NOMO-1 (cell line): ENCODE measurements at regions not wholly inside any gene's neighbourhood (a gene's known extent, or its start where the extent isn't known, plus 50 kb on each side); places are given as distances from the start of the nearest gene placed in this dataset.

Source experiments
- DNase-seq, 2 experiments: peaks; one replicate each; lab custom pipeline; 2025; ENCODE audit not compliant: unreplicated experiment in 2 of 2; lab: John Stamatoyannopoulos, UW

DNA sequence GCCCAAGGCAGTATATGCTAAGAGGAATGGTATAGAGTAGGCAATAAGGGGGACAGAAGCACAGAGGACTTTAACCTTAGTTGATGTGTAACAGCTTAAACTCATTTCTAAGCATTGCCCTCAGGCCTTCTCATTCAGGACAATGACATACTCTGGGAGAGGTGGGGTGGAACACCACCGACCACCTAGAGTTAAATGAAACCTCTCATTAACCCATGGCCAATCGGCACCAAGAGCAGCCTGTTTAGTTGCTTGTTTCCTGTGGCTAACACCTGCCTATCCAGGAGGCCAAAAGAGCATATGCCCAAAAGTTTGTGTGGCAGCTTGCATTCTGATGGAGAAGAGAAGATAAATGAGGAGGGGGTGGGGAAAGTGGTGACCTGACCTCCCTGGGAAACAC lies 50.0 kb downstream of the PABIR2 start:
- DNase-seq: no peak

DNA sequence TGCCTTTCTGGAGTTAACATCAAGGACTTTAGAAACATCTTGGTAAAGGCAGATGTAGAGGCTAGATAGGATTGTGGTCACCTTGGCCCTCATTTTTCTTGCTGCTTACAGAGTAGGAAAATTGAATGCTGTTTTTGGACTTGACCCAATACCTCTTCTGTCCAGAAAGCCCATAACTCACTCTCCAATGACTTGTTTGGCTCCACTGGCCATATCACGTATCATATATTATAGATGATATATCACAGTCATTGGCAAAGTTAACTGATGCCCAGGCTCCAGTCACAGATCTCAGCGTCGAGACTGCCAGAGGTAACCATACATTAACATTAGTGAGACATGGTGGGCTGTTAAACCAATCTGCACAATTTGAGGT lies 50.6 kb downstream of the PABIR2 start:
- no peak for DNase-seq

DNA sequence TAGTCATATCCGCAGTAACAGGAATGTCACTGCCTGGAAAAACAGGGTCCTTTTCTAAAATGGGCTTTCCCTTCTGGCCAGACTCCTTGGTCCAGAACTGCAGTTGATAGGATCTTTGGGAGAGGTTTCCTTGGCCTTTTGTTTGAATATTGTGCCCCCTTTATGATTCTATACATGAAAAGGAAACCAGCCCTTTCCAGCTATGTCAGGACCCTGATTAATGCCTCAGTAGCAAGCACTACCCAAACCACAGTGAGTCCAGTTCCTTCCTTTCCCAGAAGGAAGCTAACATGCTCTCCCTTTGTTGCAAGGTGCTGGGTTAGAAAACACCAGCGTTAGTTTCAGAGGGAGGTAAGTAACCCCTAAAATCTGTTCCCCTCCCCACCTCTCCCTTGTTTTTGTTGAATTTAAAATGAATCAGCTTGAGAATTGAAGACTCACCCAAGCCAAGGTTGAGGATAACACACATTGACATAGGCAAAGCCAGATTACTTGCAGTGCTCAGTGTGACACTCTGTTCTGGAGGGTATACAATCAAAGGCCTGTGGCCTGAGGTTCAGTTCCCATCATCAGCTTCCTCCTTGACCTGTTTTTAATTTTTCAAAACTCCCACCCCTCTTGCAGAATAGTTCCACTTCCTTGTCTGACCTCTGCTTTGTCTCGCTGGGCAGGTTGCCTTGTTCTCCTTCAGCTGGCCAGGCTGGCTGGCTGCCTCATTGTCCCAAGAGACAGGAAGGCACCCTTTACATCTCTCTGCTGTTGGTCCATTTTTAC lies 51.2 kb downstream of the PABIR2 start:
- DNase-seq: peak; percentile 16 to 42

DNA sequence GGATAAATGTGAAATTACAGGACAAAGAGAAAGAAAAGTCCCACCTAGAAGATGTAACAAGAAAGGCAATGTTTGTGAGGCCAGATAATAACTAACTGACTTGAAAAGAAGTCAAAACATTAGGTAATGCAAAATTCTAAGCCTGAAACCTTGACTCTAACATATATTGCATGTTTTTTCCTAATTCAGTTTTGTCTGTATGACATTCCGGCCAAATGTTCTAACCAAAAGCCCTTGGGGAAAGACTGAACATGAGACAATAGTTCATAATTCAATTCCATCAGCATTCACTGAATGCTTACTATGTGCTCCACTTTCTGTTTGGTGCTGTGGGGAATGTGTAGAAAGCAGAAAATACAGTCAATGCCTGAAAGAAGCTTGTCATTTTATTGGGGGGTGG lies 53.9 kb downstream of the PABIR2 start:
- no peak for DNase-seq

DNA sequence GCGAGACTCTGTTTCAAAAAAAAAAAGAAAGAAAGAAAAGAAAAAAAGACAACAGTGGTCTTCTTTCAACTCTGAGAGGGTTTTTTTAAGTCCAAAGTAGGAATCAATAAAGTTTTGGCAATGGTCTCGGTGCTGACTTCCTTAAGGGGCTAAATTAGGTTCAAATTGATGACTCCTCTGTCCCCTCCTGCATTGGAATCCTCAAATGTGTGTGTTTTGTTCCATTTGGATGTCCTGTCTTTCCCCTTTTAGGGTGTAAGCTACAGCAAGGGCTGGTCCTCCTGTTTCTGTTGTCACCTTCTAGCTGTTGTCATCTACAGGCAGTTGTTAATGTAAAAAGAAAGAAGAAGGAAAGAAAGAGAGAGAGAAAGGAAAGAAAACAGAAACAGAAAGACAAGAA lies 54.4 kb downstream of the PABIR2 start:
- no peak for DNase-seq

DNA sequence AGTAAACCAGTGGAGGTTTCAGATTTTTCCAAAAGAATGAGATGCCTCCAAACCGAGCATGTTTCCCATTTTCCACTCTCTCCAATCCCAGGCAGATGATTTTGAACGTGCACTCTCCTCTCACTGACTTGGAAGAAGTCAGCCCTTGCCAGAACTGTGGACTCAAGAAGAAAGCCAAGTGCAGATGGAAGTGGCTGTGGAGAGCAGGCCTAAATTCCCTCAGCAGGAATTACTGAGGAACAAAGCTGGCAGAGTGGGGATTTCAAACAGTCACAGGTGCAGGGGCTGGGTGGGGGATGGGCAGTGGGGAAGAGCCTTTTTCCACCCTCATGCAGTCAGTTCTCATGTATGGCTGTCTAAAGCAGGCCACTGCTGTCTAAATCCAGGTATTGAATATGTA lies 55.3 kb downstream of the PABIR2 start:
- no peak for DNase-seq

DNA sequence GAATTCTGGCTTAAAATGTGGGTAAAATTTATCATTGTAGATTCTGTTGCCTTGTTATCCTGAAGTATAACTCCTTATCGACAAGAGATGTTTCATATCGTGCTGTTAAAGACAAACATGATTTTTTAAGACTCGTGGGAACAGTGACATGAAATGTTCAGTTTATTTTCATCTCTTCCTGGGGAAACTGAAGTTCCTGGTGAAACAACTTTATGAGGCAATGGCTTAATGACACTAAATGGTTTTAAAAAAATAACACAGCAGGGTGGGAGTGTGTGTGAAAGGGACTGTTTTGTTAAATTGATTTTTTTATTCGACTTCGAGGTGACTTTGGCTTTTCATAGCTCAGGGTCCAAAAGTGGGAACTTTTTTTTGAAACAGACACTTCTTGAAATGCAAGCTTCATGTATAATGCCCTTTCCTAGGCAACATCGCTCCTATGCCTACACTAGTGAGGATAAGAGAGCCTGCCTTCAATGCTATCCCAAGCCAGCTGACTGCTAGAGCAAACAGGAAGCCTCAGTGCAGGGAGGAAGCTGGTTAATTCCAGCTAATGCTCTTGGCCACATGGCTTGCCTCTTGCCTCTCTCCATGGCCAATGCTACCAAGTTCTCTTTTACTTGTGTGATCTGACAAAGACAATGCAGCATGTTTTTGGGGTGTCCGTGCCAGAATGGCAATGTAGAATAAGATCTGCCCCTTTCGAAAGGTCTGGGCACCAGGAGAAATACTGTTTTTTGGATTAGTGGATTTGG lies 57.8 kb downstream of the PABIR2 start:
- no peak for DNase-seq

DNA sequence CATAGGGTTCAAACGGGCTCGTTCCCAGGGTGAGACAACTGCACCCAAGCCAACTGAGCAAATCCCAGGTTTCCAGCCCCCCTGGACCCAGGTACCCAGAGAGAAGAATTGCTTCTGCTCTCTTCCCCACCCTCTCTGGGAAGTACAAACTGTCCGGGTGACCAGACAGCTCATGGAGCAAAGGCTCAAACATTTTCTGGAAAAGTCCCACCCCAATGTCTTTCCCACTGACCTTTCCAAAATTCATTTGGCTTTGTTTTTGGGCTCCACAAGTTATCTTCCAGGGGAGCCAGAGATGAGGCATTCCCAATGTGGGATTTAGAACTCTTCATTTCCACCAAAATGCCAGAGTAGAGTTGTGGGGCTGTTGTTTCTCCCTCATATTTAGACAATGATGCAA lies 58.6 kb downstream of the PABIR2 start:
- DNase-seq: no peak

DNA sequence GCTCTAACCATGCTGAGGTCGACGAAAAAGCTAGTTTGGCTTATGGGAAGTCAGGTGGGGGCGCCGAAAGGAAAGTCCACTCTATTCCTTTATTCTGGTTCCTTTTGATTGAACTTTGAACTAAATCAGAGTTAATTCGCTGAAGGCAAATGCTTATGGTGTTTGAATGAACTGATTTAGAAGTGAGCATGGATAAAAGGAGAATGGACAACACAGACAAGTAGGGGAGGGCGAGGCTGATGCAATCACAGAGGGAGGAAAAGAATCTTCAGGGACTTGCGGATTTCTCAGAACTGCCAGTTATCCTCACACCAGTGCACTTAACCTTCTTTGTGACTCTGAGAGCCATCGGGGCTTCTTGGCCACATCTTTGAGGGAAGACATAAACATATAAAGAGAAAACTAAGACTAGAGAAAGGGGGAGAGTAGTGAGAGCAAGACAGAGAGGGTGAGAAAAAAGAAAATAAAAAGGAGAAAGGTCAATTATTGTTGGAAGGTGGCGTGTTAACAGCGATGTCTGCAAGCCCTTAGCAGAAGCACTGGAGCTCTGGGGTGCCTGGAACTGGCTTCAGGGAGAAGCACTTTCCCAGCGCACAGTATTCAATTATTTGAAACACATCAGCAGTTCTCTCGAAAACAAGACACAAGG lies 59.2 kb downstream of the PABIR2 start:
- no peak for DNase-seq

DNA sequence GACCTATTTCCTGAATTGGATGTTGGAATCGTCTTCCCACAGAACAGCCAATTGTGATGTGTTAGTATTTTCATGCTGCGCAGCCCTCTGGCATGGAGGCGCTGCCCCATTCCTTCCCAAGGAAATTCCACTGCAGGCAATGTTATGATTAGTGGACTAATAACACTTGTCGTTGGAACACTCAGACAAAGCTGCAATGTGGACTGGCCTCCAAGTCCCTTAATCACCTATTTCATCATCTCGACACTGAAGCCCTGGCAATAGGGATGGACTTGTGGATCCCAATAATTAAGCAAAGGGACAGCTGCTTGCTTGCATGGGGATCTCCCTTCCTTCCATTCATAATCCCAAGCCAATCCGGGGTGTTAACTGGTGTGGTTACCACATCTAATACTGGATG lies 59.9 kb downstream of the PABIR2 start:
- DNase-seq: no peak

DNA sequence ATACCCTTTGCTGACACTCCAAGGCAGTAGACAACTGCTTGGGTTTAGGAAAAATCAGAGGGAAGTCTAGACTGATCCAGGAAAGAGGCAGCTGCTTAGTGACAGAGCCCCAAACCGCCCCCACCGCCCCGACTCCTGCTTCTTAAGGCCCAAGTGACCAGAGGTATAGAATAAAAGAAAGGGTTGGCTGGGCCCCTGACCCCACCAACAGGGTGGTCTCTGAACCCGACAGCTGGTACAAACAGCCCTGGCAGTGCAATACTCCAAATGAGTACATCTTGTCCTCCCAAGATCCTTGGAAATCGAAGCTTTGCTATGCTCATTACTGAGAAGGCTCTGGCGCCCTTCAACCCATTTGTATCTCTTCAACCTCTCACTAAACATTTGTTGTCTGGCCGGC lies 60.6 kb downstream of the PABIR2 start:
- DNase-seq: no peak

DNA sequence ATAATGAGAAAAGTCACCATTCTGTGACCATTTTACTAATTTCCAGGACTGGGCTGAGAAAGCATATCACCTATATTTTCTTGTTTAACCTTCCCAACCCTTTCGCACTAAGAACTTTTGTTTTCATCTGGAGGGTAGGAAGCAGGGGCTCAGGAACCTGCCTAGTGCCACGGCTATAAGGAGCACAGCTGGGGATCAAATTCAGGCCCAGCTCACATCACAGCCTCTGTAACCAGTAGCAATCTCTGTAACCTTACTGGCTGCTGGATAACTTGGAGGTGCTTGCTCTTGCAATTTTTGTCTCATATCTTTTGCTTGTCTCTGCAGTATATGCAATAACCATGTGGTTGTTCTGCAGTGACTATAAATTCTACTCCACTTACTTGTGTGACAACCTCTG lies 62.0 kb downstream of the PABIR2 start:
- no peak for DNase-seq

DNA sequence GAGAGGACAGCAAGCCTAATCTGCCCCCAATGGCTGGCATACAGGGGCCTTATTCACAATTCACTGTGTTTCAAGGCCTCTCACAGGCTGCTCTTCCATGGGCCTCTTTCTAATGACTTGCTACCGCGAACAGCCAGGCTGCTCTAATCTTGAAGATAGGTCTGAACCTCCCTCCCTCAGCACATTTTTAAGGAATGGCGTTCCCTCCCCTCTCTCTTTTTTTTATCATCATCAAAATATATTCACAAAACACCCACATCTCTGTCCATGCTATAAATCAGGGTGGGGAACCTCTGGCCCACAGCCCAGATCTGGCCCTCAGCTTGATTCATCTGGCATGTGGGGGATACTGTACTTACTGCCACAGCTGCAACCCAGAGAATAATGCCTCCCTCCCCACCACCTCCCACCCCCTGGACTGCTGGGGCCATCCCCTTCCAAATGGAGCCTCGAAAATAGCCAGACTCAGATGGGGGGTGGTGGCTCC lies 62.5 kb downstream of the PABIR2 start:
- DNase-seq: no peak

DNA sequence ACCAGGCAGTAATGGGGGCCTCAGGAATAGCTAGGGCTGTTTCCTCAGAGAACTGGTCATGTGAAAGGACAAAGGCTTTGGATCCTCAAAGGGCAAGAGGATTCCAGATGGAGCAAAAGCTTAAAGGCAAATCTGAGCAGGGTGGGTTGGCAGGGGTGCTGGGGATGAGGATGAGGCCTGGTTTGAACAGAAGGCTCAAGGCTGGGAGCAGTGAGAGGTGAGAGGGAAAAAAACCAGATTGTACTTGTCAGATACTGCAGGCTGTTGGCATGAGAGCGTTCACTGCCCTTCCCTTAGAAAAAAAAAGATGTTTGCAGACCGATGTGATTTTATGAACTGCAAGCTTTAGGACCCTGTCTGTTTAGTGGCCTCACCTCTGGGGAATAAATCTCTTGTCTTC lies 63.4 kb downstream of the PABIR2 start:
- no peak for DNase-seq

DNA sequence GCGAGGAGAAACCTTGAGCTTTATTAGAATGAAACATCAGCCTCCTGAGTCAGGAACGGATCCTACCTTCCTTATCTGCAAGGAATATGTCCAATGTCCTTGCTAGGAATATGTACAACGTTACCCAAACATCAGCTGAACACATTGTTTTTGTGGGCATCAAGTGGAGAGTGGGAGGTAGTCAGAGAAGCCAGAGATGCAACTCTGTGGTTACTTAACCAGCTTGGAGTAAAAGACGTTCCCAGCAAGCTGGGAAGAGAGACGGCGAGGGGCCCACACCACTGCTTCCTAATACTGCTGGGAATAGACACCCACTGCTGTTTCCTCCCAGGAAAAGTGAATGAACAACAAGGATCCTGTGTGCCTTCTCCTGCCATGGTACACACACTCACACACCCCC lies 64.3 kb downstream of the PABIR2 start:
- DNase-seq: no peak

DNA sequence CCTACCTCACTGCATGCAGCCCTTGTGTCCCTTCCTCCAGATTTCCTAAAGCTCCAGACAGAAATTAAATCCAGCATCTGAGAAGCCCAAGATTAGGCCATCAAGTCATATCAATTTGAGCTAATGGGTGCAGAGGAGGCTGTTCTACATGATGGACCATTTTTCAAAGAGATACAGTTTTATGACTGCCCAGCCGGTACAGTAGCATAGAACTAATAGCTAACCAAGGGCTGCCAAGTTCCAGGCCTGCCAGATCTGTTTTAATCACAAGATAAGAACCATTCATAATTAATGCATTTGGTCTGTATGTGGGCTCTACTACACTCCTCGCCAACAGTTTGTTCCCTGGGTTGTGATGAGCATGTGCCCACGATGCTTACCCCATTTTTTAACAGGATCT lies 64.9 kb downstream of the PABIR2 start:
- no peak for DNase-seq

DNA sequence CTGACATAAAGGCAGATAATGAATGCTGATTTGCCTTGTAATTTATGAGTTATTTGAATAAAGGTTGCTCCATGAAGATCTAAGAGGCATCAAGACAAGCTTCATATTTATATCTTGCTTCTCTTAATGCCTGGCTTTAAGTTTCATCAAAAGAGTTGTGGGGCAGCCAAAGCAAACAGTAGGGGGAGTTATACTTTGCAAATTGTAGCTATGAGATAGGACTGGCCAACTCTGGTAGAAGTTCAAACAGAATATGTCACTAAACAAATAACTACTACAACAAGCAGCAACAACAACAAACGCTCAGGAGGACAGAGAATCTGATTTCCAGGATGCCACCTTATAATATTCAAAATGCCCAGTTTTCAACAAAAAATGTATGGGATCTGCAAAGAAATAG lies 69.1 kb upstream of the PLAC1 start:
- no peak for DNase-seq

DNA sequence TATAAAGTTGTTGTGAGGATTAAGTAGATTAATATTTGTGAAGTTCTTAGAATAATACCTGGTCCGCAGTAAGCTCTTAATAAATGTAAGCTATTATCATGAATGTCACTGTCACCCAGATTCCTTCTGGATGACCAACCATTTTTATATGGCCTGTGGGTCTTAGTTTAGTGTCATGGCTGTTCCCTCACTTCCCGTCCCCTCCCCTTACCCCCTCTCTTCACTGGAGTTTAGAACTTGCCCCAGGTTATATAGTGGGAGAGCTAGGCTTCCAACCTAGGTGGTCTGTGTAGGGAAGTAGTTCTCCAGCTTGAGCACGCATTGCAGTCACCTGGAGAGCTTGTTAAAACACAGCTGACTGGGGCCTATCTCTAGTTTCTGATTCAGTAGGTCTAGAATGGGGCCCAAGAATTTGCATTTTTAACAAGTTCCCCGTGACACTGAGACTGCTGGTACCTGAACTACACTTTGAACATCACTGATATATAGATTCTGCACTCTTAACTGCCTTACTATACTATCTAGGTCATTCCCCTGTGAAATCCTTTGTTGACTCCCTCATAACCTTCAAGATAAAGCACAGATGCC lies 66.9 kb upstream of the PLAC1 start:
- DNase-seq: no peak

DNA sequence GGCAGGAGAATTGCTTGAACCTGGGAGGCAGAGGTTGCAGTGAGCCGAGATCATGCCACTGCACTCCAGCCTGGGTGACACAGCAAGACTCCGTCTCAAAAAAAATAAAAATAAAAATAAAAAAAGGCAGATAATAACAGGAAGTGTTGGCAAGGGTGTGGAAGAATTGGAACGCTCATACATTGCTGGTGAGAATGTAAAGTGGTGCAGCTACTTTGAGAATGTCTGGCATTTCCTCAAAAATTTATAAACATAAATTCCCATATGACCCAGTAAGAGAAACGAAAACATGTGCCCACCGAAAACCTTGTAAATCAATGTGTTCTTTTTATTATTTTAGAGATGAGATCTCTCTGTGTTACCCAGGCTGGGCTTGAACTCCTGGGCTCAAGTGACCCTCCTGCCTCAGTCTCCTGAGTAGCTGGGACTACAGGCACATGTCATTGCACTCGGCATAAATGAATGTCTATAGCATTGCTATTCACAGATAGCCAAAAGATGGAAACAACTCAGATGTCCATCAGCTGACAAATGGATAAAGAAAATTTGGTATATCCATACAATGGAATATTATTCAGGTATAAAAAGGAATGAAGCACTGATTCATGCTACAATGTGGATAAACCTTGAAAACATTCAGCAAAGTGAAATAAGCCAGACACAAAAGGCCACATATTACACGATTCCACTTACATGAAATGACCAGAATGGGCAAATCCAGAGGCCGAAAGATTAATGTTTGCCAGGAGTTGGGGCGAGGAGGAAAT lies 63.7 kb upstream of the PLAC1 start:
- DNase-seq: no peak

DNA sequence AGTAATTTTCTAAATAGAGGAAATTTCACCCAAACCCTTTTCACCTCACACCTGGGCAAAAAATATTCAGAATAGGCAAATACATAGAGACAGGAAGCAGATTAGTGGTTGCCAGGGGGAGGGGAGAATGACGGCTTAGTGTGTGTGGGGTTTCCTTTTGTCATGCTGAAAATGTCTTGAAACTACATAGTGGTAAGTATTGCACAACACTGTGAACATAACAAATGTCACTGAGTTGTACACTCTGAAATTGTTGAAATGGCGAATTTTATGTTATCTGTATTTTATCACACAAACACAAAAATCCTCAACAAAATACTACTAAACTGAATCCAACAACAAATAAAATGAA lies 60.7 kb upstream of the PLAC1 start:
- peak; percentile 18 to 41 for DNase-seq
